Skin of body (tissue), 1 donor: ENCODE measurements at regions not wholly inside any gene's neighbourhood (a gene's known extent, or its start where the extent isn't known, plus 50 kb on each side); places are given as distances from the start of the nearest gene placed in this dataset.
"Not testable (repeated sequence)": the region's sequence is repeated elsewhere in the genome, so short reads cannot be mapped to it uniquely, and the experiment has no call there.

Experiments
- DNase-seq: peaks from one replicate; lab custom pipeline; 2025; lab: John Stamatoyannopoulos, UW

GRCh38 chr3:174457758-174458157 is 401.4 kb upstream of the NAALADL2 start:
- no peak for DNase-seq

GRCh38 chr3:174460831-174461230 is 398.3 kb upstream of the NAALADL2 start:
- DNase-seq = no peak

GRCh38 chr3:174462916-174463315 is 396.2 kb upstream of the NAALADL2 start:
- no peak for DNase-seq

- no peak for DNase-seq
These were observed 394.0 kb upstream of the NAALADL2 start for GRCh38 chr3:174465177-174465576.

- DNase-seq = no peak
These were observed 392.6 kb upstream of the NAALADL2 start for GRCh38 chr3:174466471-174467054.

GRCh38 chr3:174477491-174477890 is 381.6 kb upstream of the NAALADL2 start:
- DNase-seq = no peak

GRCh38 chr3:174480767-174481166 is 378.4 kb upstream of the NAALADL2 start:
- no peak for DNase-seq

GRCh38 chr3:174482541-174482940 is 376.6 kb upstream of the NAALADL2 start:
- DNase-seq = no peak

- no peak for DNase-seq
These were observed 375.9 kb upstream of the NAALADL2 start for GRCh38 chr3:174483254-174483653.

- not testable (repeated sequence) for DNase-seq
These were observed 375.3 kb upstream of the NAALADL2 start for GRCh38 chr3:174483856-174484255.

- no peak for DNase-seq
These were observed 370.6 kb upstream of the NAALADL2 start for GRCh38 chr3:174488527-174488926.

- DNase-seq = no peak
These were observed 363.8 kb upstream of the NAALADL2 start for GRCh38 chr3:174495311-174495710.

- DNase-seq = peak; percentile 3
These were observed 363.2 kb upstream of the NAALADL2 start for GRCh38 chr3:174495928-174496327.

GRCh38 chr3:174498638-174499037 is 360.5 kb upstream of the NAALADL2 start:
- no peak for DNase-seq

- DNase-seq = no peak
These were observed 353.9 kb upstream of the NAALADL2 start for GRCh38 chr3:174505266-174505665.

GRCh38 chr3:174524203-174524602 is 334.9 kb upstream of the NAALADL2 start:
- DNase-seq = no peak

GRCh38 chr3:174529298-174529697 is 329.8 kb upstream of the NAALADL2 start:
- DNase-seq = no peak

- DNase-seq = no peak
These were observed 327.7 kb upstream of the NAALADL2 start for GRCh38 chr3:174531262-174531982.

- DNase-seq = no peak
These were observed 326.9 kb upstream of the NAALADL2 start for GRCh38 chr3:174532216-174532615.

- DNase-seq = no peak
These were observed 326.4 kb upstream of the NAALADL2 start for GRCh38 chr3:174532776-174533175.

- no peak for DNase-seq
These were observed 325.8 kb upstream of the NAALADL2 start for GRCh38 chr3:174533286-174533685.

- DNase-seq = no peak
These were observed 322.8 kb upstream of the NAALADL2 start for GRCh38 chr3:174536319-174536718.

- no peak for DNase-seq
These were observed 321.0 kb upstream of the NAALADL2 start for GRCh38 chr3:174538151-174538550.
